ENCODE measurements at regions not wholly inside any gene's neighbourhood (a gene's known extent, or its start where the extent isn't known, plus 50 kb on each side); places are given as distances from the start of the nearest gene placed in this dataset.

DNA sequence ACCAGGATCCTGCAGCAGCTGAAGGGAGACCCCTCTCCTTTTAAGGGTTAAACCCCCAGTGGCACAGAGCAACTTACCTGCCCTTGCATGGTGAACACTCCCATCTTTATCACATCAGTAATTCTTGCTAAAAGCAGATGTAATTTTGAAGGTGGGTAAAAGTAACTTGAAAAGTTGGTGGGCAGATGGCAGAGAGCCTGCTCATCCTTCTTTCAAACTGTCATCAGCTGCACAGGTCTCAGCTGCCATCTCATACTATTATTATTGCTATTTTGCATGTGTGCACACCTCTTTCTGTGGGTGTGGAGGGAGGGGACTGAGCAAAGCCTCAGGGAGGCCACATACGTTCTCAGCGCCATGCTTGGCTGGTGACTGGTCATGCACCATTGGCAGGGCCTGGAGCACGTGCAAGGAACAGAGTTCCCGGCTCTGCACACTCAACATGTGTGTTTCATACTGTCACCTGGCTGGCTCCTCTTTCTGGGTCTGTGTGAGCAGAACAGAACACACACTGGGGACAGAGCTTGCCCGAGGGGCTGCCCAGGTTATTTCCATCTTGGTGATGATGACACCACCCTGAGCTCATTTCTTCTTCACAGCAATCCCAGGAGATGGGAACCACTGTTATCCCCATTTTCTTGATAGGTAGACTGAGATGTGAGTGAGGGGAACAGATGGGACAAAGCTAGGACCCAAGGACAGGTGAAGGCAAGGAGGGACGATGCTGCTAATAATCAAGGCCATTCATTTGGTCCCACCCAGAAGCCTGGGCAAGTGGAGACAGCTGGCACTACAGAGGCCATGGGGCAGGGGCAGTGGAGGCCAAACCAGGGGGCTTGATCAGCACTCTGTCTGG is 95.8 kb upstream of the KLF13 start:
- no peak for TF ChIP-seq CTCF (IDR thresholded peaks at IDR 0.05)
- no peak for TF ChIP-seq BHLHE40 (IDR thresholded peaks at IDR 0.05; ENCODE audit: low read depth, low read length)
- no peak for TF ChIP-seq SMC3 (IDR thresholded peaks at IDR 0.05)
- no peak for TF ChIP-seq CHD2 (IDR thresholded peaks at IDR 0.05; ENCODE audit: low read length, partially characterized antibody)
- no peak for TF ChIP-seq CHD4 (IDR thresholded peaks at IDR 0.05; ENCODE audit: borderline replicate concordance)
- TF ChIP-seq RCOR1 (IDR thresholded peaks at IDR 0.05; ENCODE audit: low read depth, low read length), result no peak
- TF ChIP-seq RAD21 (conservative IDR thresholded peaks at IDR 0.05 in 1 of 2, IDR thresholded peaks at IDR 0.05 in 1 of 2), result no peak
- no peak for TF ChIP-seq RFX5 (IDR thresholded peaks at IDR 0.05)
- TF ChIP-seq KDM1A (IDR thresholded peaks at IDR 0.05; ENCODE audit: low read depth), result no peak
- TF ChIP-seq POLR2A (IDR thresholded peaks at IDR 0.05; ENCODE audit: low read length), result no peak
- no peak for TF ChIP-seq RNF2 (IDR thresholded peaks at IDR 0.05; ENCODE audit: borderline replicate concordance, low read depth)
- TF ChIP-seq NPAS2 (CRISPR knock-in tag; IDR thresholded peaks at IDR 0.05; ENCODE audit: borderline replicate concordance), result no peak
- no peak for TF ChIP-seq NFE2L2 (conservative IDR thresholded peaks at IDR 0.05; ENCODE audit: low read length)

Measured in A549 (cell line).